GM18507 (cell line): ENCODE measurements at regions not wholly inside any gene's neighbourhood (a gene's known extent, or its start where the extent isn't known, plus 50 kb on each side); places are given as distances from the start of the nearest gene placed in this dataset.

Source experiments
- DNase-seq: peaks from one replicate; pipeline ENCODE4 v3.0.0; 2011; ENCODE audit warnings: low read depth; ENCODE audit not compliant: insufficient read length; ENCODE audit errors: extremely low spot score
- FAIRE-seq: peaks from 2 replicates; lab custom pipeline; 2011; peaks lifted over from hg19 to GRCh38; lab: Jason Lieb, UNC

GRCh38 chr12:88662093-88662492 is 81.8 kb upstream of the KITLG start:
- FAIRE-seq (no peak), DNase-seq (no peak)

- DNase-seq = no peak
- FAIRE-seq = no peak
Measured at GRCh38 chr12:88658009-88658408, 77.7 kb upstream of the KITLG start.

- FAIRE-seq (no peak), DNase-seq (no peak)
Measured at GRCh38 chr12:88650715-88651114, 70.4 kb upstream of the KITLG start.

DNA sequence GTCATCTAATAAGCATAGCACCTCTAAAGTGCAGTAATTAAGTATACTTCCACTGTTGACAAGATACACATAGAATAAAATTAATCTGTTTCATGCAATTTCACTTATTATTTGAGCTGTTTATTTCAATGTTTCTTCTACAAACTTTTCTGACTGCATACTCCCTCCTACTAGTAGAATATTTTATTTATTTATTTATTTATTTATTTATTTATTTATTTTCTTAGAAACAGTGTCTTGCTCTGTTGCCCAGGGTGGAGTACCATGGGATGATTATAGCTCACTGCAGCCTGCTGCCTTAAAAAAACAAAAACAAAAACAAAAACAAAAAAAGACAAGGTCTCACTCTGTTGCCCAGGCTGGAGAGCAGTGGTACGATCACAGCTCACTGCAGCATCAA is 68.4 kb upstream of the KITLG start:
- no peak for FAIRE-seq
- DNase-seq = no peak

GRCh38 chr12:88646824-88647223 is 66.6 kb upstream of the KITLG start:
- FAIRE-seq (no peak), DNase-seq (no peak)

DNA sequence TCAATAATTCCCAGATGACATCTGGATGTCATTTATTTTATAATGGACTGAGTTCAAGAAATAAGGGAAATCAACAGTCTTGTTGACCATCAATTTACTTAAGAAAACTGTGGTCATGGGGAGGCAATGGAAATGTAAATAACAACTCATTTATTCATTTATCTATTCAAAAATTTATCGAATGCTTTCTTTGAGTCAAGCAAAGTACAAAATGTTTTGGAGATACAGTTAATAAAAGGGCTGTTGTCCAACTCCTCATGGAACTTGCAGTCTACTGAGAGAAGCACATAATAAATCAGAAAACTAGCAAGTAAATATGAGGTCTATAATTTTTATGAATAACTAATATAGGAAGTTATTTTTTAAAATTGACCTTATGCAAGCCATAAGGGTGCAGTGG is 65.5 kb upstream of the KITLG start:
- FAIRE-seq (no peak), DNase-seq (no peak)

DNA sequence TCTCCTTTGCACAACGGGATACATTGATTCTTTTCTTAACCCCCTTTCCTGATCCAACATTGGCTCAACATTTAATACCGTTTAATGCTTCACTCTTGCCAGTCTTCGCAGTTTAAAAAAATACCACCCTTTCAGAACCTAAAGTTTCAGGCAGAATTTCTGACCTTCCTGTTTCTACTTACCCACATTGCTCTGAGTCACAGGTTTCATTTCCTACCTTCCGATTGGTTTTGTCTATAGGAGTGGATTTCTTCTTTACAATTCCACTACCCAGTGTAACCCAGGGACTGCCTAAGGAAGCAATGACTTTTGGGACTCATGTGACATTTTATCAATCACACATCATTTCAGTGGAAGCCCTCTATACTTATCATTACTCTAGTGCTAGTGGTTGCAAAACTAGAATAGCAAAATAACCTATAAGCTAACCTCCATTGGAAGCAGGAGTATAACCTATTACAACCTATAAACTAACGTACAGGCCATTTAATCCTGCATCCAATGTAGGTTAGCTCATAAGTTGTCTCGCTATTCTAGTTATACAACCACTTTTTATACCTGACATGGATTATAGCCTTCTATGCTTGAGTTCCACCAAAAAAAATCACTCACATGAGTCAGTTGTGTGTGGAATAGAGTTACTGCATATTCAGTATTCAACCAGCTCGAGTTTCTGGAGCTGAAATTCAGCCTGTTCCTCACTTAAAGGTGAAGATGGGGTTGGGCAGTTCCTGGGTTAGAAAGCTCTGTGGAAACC is 64.9 kb upstream of the KITLG start:
- no peak for FAIRE-seq
- no peak for DNase-seq

DNA sequence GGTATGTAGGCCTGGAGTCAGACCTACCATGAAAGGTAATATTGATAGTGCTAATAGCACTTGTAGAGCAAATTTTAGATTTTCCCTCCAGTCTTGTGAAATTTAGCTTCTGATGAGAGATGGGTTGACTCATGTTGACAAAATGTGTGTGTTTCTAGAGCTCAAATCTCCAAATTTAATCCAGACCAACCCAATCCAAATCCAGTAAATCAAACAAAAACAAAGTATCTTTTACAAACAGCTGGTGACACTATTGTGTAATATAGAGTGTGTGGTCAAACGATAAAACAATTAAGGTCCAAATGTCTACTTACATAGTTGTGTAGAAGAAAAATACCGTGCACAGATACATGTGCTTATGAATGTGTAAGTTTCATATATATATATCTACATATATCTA is 63.4 kb upstream of the KITLG start:
- FAIRE-seq (no peak), DNase-seq (no peak)

GRCh38 chr12:88642675-88643431 is 62.6 kb upstream of the KITLG start:
- DNase-seq (no peak), FAIRE-seq (no peak)

- DNase-seq (no peak), FAIRE-seq (no peak)
Measured at GRCh38 chr12:88638966-88639760, 58.9 kb upstream of the KITLG start.

- DNase-seq = no peak
Measured at GRCh38 chr12:88638388-88638787, 58.1 kb upstream of the KITLG start.

DNA sequence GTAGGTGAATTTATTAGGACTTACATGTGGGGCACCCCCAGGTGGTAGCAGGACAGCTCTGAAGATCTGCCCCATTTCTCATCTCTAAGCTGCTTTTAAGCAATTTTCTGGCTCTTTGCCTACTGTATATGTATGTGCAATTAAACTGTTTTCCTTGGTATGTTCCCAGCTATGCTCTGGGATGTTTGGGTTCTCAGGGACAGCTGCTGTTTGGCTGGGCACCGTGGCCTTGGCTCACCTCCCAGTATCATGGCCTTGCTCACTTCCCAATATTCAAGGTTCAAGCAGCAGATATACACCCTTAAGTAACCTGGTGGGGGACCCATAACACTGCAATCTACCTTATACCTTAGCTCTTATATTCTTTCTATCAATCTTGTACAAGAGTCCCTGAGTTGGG is 53.7 kb upstream of the KITLG start:
- FAIRE-seq = no peak
- no peak for DNase-seq

More at GRCh38 chr12:88638388-88638787, 58.1 kb upstream of the KITLG start:
- no peak for FAIRE-seq

DNA sequence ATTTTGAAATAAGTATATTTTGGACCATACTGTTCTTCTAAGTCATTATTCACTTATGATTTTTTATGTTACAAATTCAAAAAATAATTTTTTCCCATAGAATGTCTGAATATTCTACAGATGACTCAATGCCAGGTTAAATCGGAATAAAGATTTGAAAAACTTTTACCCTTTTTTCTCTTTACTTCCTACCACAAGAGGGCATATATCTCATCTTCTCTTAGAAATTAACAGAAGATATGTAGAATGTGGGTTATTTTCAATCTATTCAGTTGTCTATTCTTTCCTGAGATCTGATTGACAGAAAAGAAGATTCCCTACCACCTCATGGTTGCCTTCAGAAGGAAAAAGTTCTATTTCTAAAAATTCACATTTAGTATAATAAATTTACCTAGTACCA is 53.0 kb upstream of the KITLG start:
- no peak for DNase-seq

DNA sequence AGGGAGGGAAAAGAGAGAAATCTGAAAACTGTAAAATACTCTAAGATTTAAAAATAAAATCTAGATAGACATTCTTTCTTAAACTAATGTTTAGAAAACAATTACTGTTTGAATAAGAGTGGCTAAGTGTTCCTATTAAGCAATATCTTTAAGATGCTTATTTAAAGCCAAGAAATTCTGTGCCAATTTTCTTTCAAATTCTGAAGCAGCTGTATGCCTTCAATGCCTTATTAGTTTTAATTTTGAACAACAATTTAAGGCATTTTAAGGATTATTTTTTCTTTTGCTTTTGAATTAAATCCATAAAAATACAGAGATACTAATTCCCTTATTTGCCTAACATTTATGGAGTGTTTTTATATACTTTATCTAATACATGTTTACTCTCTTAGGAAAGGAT is 50.3 kb upstream of the KITLG start:
- FAIRE-seq (no peak), DNase-seq (no peak)

More for the DNA sequence above, 53.0 kb upstream of the KITLG start:
- FAIRE-seq = no peak
